Left lung (tissue), 4 donors: ENCODE measurements at regions not wholly inside any gene's neighbourhood (a gene's known extent, or its start where the extent isn't known, plus 50 kb on each side); places are given as distances from the start of the nearest gene placed in this dataset.
A peak's percentile ranks its signal among the peaks of the same experiment; 100 is the strongest.

Source experiments
- ATAC-seq: fragments of 200-7000 bp; cut with Tn5 transposase; one replicate; pipeline ENCODE4 v1.9.1; 2020; ENCODE audit warnings: moderate library complexity
- DNase-seq, 4 donors: peaks; one replicate each; pipeline ENCODE4 v3.0.0-alpha.2; 2013 to 2020
- H3K27ac ChIP-seq, 2 donors: fragments of 200-600 bp; sonication (generic) in 1 of 2; one replicate each; pipeline versions ENCODE4 v1.5.0 to v1.8.0; 2020 to 2021
- H3K27me3 ChIP-seq, 2 donors: fragments of 200-600 bp; sonication (generic) in 1 of 2; one replicate each; pipeline versions ENCODE4 v1.5.0 to v1.8.0; 2020 to 2021
- H3K36me3 ChIP-seq, 2 donors: fragments of 200-600 bp; sonication (generic) in 1 of 2; one replicate each; pipeline versions ENCODE4 v1.5.0 to v1.8.0; 2020 to 2021
- H3K4me1 ChIP-seq, 2 donors: fragments of 200-600 bp; one replicate each; pipeline ENCODE4 v1.8.0; 2021
- H3K4me3 ChIP-seq, 2 donors: fragments of 200-600 bp; sonication (generic) in 1 of 2; one replicate each; pipeline versions ENCODE4 v1.5.0 to v1.8.0; 2020 to 2021; ENCODE audit warnings: mild to moderate bottlenecking in 1 of 2
- H3K9me3 ChIP-seq, 2 donors: fragments of 200-600 bp; sonication (generic) in 1 of 2; one replicate each; pipeline versions ENCODE4 v1.5.0 to v1.8.0; 2020 to 2021
- CTCF ChIP-seq, 2 donors: fragments of 200-600 bp; sonication (generic) in 1 of 2; IDR thresholded peaks; one replicate each; pipeline versions ENCODE4 v1.5.0 to v1.8.0; 2021; ENCODE audit warnings: antibody characterized with exemption in 2 of 2
- intact Hi-C, 2 donors: fragments of 100-400 bp; cut with DNase I; formaldehyde crosslinking; loops; one replicate each; pipeline versions ENCODE4 v1.11.2 to v1.14.2; 2022
- donor health status: DM: no; HTN: yes; CAD: no.
- donor health status: DM: no; HTN: no; CAD: no.

- H3K4me3 ChIP-seq, result no peak overlapping the region
- H3K27me3 ChIP-seq, result no peaks in the 10 kb centered on the region
- intact Hi-C loops, result no loop called here
- DNase-seq (no peak), ATAC-seq (no peak)
- no peak for TF ChIP-seq CTCF (IDR thresholded peaks at IDR 0.05)
- H3K36me3 ChIP-seq, result no peaks in the 10 kb centered on the region
- no peak overlapping the region for H3K27ac ChIP-seq
- H3K4me1 ChIP-seq, result no peaks in the 10 kb centered on the region
- no peaks in the 10 kb centered on the region for H3K9me3 ChIP-seq
These were observed 208.4 kb upstream of the CCDC150 start for GRCh38 chr2:196431076-196431475.

GRCh38 chr2:196431957-196432356 is 207.6 kb upstream of the CCDC150 start:
- intact Hi-C loops, result no loop called here
- ATAC-seq (no peak), DNase-seq (no peak)
- no peaks in the 10 kb centered on the region for H3K27me3 ChIP-seq
- no peaks in the 10 kb centered on the region for H3K9me3 ChIP-seq
- no peaks in the 10 kb centered on the region for H3K4me1 ChIP-seq
- H3K4me3 ChIP-seq, result no peak overlapping the region
- no peak overlapping the region for H3K27ac ChIP-seq
- peak in 1 of 2 donors; percentile 12 for TF ChIP-seq CTCF (IDR thresholded peaks at IDR 0.05)
- H3K36me3 ChIP-seq, result no peaks in the 10 kb centered on the region

- Histone ChIP-seq H3K4me3 (no peak overlapping the region), H3K4me1 (no peaks in the 10 kb centered on the region), H3K27me3 (no peaks in the 10 kb centered on the region), H3K27ac (no peak overlapping the region), H3K9me3 (no peaks in the 10 kb centered on the region), H3K36me3 (no peaks in the 10 kb centered on the region)
- ATAC-seq (no peak), DNase-seq (no peak)
- no peak for TF ChIP-seq CTCF (IDR thresholded peaks at IDR 0.05)
- intact Hi-C loops, result no loop called here
These were observed 206.4 kb upstream of the CCDC150 start for GRCh38 chr2:196433116-196433515.

GRCh38 chr2:196434217-196434616 is 205.3 kb upstream of the CCDC150 start:
- Histone ChIP-seq H3K9me3 (no peaks in the 10 kb centered on the region), H3K4me3 (no peak overlapping the region), H3K36me3 (no peaks in the 10 kb centered on the region), H3K27me3 (no peaks in the 10 kb centered on the region), H3K4me1 (no peaks in the 10 kb centered on the region), H3K27ac (no peak overlapping the region)
- ATAC-seq (no peak), DNase-seq (no peak)
- TF ChIP-seq CTCF (IDR thresholded peaks at IDR 0.05), result no peak
- intact Hi-C loops, result no loop called here

- intact Hi-C loops, result no loop called here
- Histone ChIP-seq H3K4me1 (no peaks in the 10 kb centered on the region), H3K36me3 (no peaks in the 10 kb centered on the region), H3K27ac (no peak overlapping the region), H3K27me3 (no peaks in the 10 kb centered on the region), H3K9me3 (no peaks in the 10 kb centered on the region), H3K4me3 (no peak overlapping the region)
- DNase-seq (no peak), ATAC-seq (no peak)
- no peak for TF ChIP-seq CTCF (IDR thresholded peaks at IDR 0.05)
These were observed 204.3 kb upstream of the CCDC150 start for GRCh38 chr2:196435189-196435588.
